Osteocyte (in vitro differentiated cells): ENCODE measurements at regions not wholly inside any gene's neighbourhood (a gene's known extent, or its start where the extent isn't known, plus 50 kb on each side); places are given as distances from the start of the nearest gene placed in this dataset.
"Not testable (repeated sequence)": the region's sequence is repeated elsewhere in the genome, so short reads cannot be mapped to it uniquely, and the experiment has no call there.

Source experiments
- DNase-seq: peaks from one replicate; pipeline ENCODE4 v3.0.0; 2021; ENCODE audit warnings: mixed read lengths; ENCODE audit not compliant: unreplicated experiment; ENCODE audit errors: extremely low spot score
- H3K27ac Mint-ChIP-seq: one replicate; pipeline ENCODE4 v1.8.0; 2021; ENCODE audit warnings: mild to moderate bottlenecking, mixed read lengths; ENCODE audit not compliant: unreplicated experiment
- H3K27me3 Mint-ChIP-seq: one replicate; pipeline ENCODE4 v1.8.0; 2021; ENCODE audit warnings: mixed read lengths; ENCODE audit not compliant: unreplicated experiment
- H3K36me3 Mint-ChIP-seq: one replicate; pipeline ENCODE4 v1.8.0; 2021; ENCODE audit warnings: mixed read lengths; ENCODE audit not compliant: unreplicated experiment
- H3K4me1 Mint-ChIP-seq: one replicate; pipeline ENCODE4 v1.8.0; 2021; ENCODE audit warnings: mixed read lengths; ENCODE audit not compliant: unreplicated experiment
- H3K4me3 Mint-ChIP-seq: one replicate; pipeline ENCODE4 v1.8.0; 2021; ENCODE audit warnings: mild to moderate bottlenecking, moderate library complexity, mixed read lengths; ENCODE audit not compliant: unreplicated experiment
- H3K9me3 Mint-ChIP-seq: one replicate; pipeline ENCODE4 v1.8.0; 2021; ENCODE audit warnings: mixed read lengths; ENCODE audit not compliant: unreplicated experiment
- CTCF ChIP-seq: fragments of 200-600 bp; sonication (generic); IDR thresholded peaks from 2 replicates; pipeline ENCODE4 v1.5.0; 2021; ENCODE audit warnings: antibody characterized with exemption, mild to moderate bottlenecking, moderate library complexity

- no peaks in the 10 kb centered on the region for H3K36me3 Mint-ChIP-seq
- no peak for DNase-seq
- no peaks in the 10 kb centered on the region for H3K27me3 Mint-ChIP-seq
- no peak overlapping the region for H3K4me3 Mint-ChIP-seq
- no peak overlapping the region for H3K27ac Mint-ChIP-seq
- H3K4me1 Mint-ChIP-seq = peaks cover 10% of the 10 kb centered on the region
- no peak for TF ChIP-seq CTCF
- no peaks in the 10 kb centered on the region for H3K9me3 Mint-ChIP-seq
Observed at GRCh38 chr4:167906851-167907250, 185.5 kb upstream of the ANXA10 start.

DNA sequence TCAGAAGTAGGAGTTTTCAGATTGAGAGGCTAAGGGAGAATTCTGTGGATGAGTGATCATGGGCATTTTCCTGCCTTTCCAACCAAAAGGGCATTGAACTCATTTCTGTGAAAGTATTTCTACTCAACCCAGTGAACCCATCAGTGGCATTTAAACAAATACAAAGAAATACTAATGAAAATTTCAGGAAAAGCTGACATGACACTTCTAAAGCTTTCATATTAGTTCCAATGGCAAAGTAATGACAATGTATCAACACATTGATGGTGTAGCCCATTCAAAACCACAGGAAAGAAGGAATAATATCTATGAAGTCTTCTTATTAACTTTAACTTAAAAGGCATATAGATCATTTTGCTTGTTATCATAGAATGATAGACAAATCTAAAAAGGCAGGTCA lies 183.5 kb upstream of the ANXA10 start:
- H3K4me3 Mint-ChIP-seq = no peak overlapping the region
- H3K27ac Mint-ChIP-seq = no peak overlapping the region
- peaks cover under 1% of the 10 kb centered on the region for H3K4me1 Mint-ChIP-seq
- no peak for DNase-seq
- H3K9me3 Mint-ChIP-seq = no peaks in the 10 kb centered on the region
- peaks cover 3% of the 10 kb centered on the region for H3K27me3 Mint-ChIP-seq
- TF ChIP-seq CTCF = no peak
- H3K36me3 Mint-ChIP-seq = no peaks in the 10 kb centered on the region

DNA sequence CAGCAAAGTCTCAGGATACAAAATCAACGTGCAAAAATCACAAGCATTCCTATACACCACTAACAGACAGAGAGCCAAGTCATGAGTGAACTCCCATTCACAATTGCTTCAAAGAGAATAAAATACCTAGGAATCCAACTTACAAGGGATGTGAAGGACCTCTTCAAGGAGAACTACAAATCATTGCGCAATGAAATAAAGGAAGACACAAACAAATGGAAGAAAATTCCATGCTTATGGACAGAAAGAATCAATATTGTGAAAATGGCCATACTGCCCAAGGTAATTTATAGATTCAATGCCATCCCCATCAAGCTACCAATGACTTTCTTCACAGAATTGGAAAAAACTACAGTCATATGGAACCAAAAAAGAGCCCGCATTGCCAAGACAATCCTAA lies 179.8 kb upstream of the ANXA10 start:
- not testable (repeated sequence) for H3K4me3 Mint-ChIP-seq, DNase-seq, H3K9me3 Mint-ChIP-seq, H3K27me3 Mint-ChIP-seq, H3K4me1 Mint-ChIP-seq, H3K36me3 Mint-ChIP-seq, H3K27ac Mint-ChIP-seq

- no peak for DNase-seq
- H3K27me3 Mint-ChIP-seq = peaks cover 12% of the 10 kb centered on the region
- H3K27ac Mint-ChIP-seq = no peak overlapping the region
- H3K36me3 Mint-ChIP-seq = no peaks in the 10 kb centered on the region
- H3K4me3 Mint-ChIP-seq = no peak overlapping the region
- H3K9me3 Mint-ChIP-seq = peaks cover 13% of the 10 kb centered on the region
- no peak for TF ChIP-seq CTCF
- H3K4me1 Mint-ChIP-seq = no peaks in the 10 kb centered on the region
Observed at GRCh38 chr4:167918077-167918476, 174.3 kb upstream of the ANXA10 start.

- no peak overlapping the region for H3K4me3 Mint-ChIP-seq
- H3K36me3 Mint-ChIP-seq = no peaks in the 10 kb centered on the region
- no peak for DNase-seq
- no peak overlapping the region for H3K27ac Mint-ChIP-seq
- H3K4me1 Mint-ChIP-seq = no peaks in the 10 kb centered on the region
- no peaks in the 10 kb centered on the region for H3K9me3 Mint-ChIP-seq
- TF ChIP-seq CTCF = no peak
- H3K27me3 Mint-ChIP-seq = peaks cover 4% of the 10 kb centered on the region
Observed at GRCh38 chr4:167930166-167930565, 162.2 kb upstream of the ANXA10 start.

DNA sequence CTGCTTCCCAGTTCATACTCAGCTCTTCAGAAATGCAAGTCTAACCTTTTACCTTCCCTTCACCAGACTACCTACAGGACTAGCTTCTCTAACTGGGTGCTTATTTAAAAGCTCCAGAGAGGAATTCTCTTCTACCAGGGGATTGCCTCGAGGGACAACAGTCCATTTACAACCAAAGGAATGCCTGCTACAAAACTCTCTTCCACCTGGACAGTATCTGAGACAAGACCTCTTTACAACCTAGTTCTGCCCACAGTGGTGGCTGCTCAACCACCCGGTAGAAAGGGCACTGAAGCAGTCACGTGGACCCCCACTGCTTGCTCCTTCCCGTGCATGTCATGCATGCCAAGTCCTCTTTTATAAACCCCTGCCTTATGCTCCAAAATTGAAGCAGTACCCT lies 158.1 kb upstream of the ANXA10 start:
- no peak for TF ChIP-seq CTCF
- no peak overlapping the region for H3K27ac Mint-ChIP-seq
- H3K4me1 Mint-ChIP-seq = no peaks in the 10 kb centered on the region
- no peaks in the 10 kb centered on the region for H3K36me3 Mint-ChIP-seq
- H3K27me3 Mint-ChIP-seq = peaks cover 15% of the 10 kb centered on the region
- no peak overlapping the region for H3K4me3 Mint-ChIP-seq
- H3K9me3 Mint-ChIP-seq = no peaks in the 10 kb centered on the region
- DNase-seq = no peak
